DND-41 (cell line): ENCODE measurements at regions not wholly inside any gene's neighbourhood (a gene's known extent, or its start where the extent isn't known, plus 50 kb on each side); places are given as distances from the start of the nearest gene placed in this dataset.

Source experiments
- ATAC-seq: fragments of 200-7000 bp; cut with Tn5 transposase; 3 replicates; pipeline ENCODE4 v1.9.1; 2021; ENCODE audit warnings: low read depth; ENCODE audit not compliant: insufficient read depth
- DNase-seq: peaks from one replicate; pipeline ENCODE4 v3.0.0-alpha.2; 2020
- H2AFZ ChIP-seq: 2 replicates; pipeline ENCODE4 v1.6.0; 2012; ENCODE audit warnings: low read depth, low read length
- H3K27ac ChIP-seq: 2 replicates; pipeline ENCODE4 v1.5.1; 2012; ENCODE audit warnings: low read length, inconsistent platforms
- H3K27me3 ChIP-seq: fragments of 200-600 bp; sonication (generic); 2 replicates; pipeline ENCODE4 v1.6.0; 2012; ENCODE audit warnings: low read length, mild to moderate bottlenecking, inconsistent platforms; ENCODE audit not compliant: insufficient read depth, poor library complexity
- H3K36me3 ChIP-seq: 2 replicates; pipeline ENCODE4 v1.5.1; 2012; ENCODE audit warnings: low read length, inconsistent platforms; ENCODE audit not compliant: insufficient read depth
- H3K4me1 ChIP-seq: 2 replicates; pipeline ENCODE4 v1.5.1; 2012; ENCODE audit warnings: mild to moderate bottlenecking, low read length; ENCODE audit not compliant: insufficient read depth
- H3K4me2 ChIP-seq: 2 replicates; pipeline ENCODE4 v1.6.0; 2012; ENCODE audit warnings: mild to moderate bottlenecking, moderate library complexity, low read length, inconsistent platforms; ENCODE audit not compliant: insufficient read depth
- H3K4me3 ChIP-seq, 2 experiments: fragments of 200-600 bp in 1 of 2; shearing (Covaris generic) in 1 of 2; 2 replicates each; pipeline ENCODE4 v1.5.1; 2012 to 2016; ENCODE audit warnings: inconsistent platforms in 2 of 2, low read length in 2 of 2, mild to moderate bottlenecking in 2 of 2, low read depth in 1 of 2, moderate library complexity in 1 of 2
- H3K79me2 ChIP-seq: 2 replicates; pipeline ENCODE4 v1.6.0; 2012; ENCODE audit warnings: low read length, inconsistent platforms; ENCODE audit not compliant: insufficient read depth
- H3K9ac ChIP-seq: 2 replicates; pipeline ENCODE4 v1.6.0; 2012; ENCODE audit warnings: low read depth, mild to moderate bottlenecking, inconsistent platforms, low read length, moderate library complexity
- H3K9me3 ChIP-seq: 2 replicates; pipeline ENCODE4 v1.5.1; 2012; ENCODE audit warnings: low read length, moderate library complexity, mild to moderate bottlenecking, inconsistent platforms; ENCODE audit not compliant: insufficient read depth, severe bottlenecking
- H4K20me1 ChIP-seq: 2 replicates; pipeline ENCODE4 v1.6.0; 2012; ENCODE audit warnings: low read length; ENCODE audit not compliant: insufficient read depth
- CTCF ChIP-seq: IDR thresholded peaks from 2 replicates; pipeline ENCODE4 v1.5.1; 2012; ENCODE audit warnings: borderline replicate concordance, low read length, moderate library complexity, mild to moderate bottlenecking; ENCODE audit not compliant: poor library complexity, severe bottlenecking; ENCODE audit errors: extremely low read depth
- EZH2 ChIP-seq: IDR thresholded peaks from 3 replicates; pipeline ENCODE4 v1.6.1; 2012; ENCODE audit warnings: borderline replicate concordance, low read depth, mild to moderate bottlenecking, moderate library complexity, low read length, inconsistent platforms; ENCODE audit not compliant: severe bottlenecking

- no peak for TF ChIP-seq EZH2
- TF ChIP-seq CTCF, result no peak
Observed at GRCh38 chr4:32030406-32030805, 1310.2 kb downstream of the PCDH7 start.

GRCh38 chr4:32031026-32031425, 1310.9 kb downstream of the PCDH7 start:
- no peak for TF ChIP-seq CTCF
- no peak for TF ChIP-seq EZH2
- ATAC-seq (no peak), DNase-seq (no peak)
- Histone ChIP-seq H3K9ac (no peak overlapping the region), H3K4me1 (no peaks in the 10 kb centered on the region), H3K9me3 (no peaks in the 10 kb centered on the region), H3K27ac (no peak overlapping the region), H3K4me2 (no peak overlapping the region), H3K27me3 (no peaks in the 10 kb centered on the region), H2AFZ (no peak overlapping the region), H4K20me1 (no peaks in the 10 kb centered on the region), H3K79me2 (no peaks in the 10 kb centered on the region), H3K36me3 (no peaks in the 10 kb centered on the region), H3K4me3 (no peak overlapping the region)

More at GRCh38 chr4:32030406-32030805, 1310.2 kb downstream of the PCDH7 start:
- ATAC-seq (no peak), DNase-seq (no peak)
- H3K4me1 ChIP-seq, result no peaks in the 10 kb centered on the region
- H3K36me3 ChIP-seq, result no peaks in the 10 kb centered on the region
- H3K79me2 ChIP-seq, result no peaks in the 10 kb centered on the region
- H3K4me3 ChIP-seq, result no peak overlapping the region
- H3K27me3 ChIP-seq, result no peaks in the 10 kb centered on the region
- H2AFZ ChIP-seq, result no peak overlapping the region
- no peaks in the 10 kb centered on the region for H4K20me1 ChIP-seq
- no peak overlapping the region for H3K4me2 ChIP-seq
- no peaks in the 10 kb centered on the region for H3K9me3 ChIP-seq
- H3K27ac ChIP-seq, result no peak overlapping the region
- no peak overlapping the region for H3K9ac ChIP-seq

DNA sequence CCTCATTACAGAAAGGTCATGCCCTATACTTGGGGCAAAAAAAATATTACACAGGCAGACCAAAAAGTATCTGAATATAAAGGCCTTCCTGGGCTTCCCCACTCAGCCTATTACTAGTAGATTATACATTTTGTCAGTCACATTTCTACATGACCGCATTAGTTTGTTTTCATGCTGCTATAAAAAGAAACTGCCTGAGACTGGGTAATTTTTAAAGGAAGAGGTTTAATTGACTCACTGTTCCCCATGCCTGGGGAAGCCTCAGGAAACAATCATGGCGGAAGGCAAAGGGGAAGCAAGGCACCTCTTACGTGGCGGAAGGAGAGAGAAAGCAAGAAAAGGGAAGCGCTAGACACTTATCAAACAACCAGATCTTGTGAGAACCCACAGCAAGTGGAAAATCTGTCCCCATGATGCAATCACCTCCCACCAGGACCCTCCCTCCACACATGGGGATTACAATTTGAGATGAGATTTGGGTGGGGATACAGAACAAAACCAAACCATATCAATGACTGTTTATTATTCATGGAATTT, 1312.0 kb downstream of the PCDH7 start:
- no peak overlapping the region for H3K4me2 ChIP-seq
- ATAC-seq (no peak), DNase-seq (no peak)
- no peaks in the 10 kb centered on the region for H3K9me3 ChIP-seq
- H3K36me3 ChIP-seq, result no peaks in the 10 kb centered on the region
- H3K4me1 ChIP-seq, result no peaks in the 10 kb centered on the region
- H3K27ac ChIP-seq, result no peak overlapping the region
- H3K4me3 ChIP-seq, result no peak overlapping the region
- H3K27me3 ChIP-seq, result no peaks in the 10 kb centered on the region
- no peak overlapping the region for H3K9ac ChIP-seq
- H2AFZ ChIP-seq, result no peak overlapping the region
- H4K20me1 ChIP-seq, result no peaks in the 10 kb centered on the region
- no peaks in the 10 kb centered on the region for H3K79me2 ChIP-seq
- TF ChIP-seq EZH2 (no peak), CTCF (no peak)

- Histone ChIP-seq H3K4me3 (no peak overlapping the region), H4K20me1 (no peaks in the 10 kb centered on the region), H3K36me3 (no peaks in the 10 kb centered on the region), H3K9ac (no peak overlapping the region), H3K27me3 (no peaks in the 10 kb centered on the region), H3K9me3 (no peaks in the 10 kb centered on the region), H3K4me2 (no peak overlapping the region), H3K4me1 (no peaks in the 10 kb centered on the region), H2AFZ (no peak overlapping the region), H3K27ac (no peak overlapping the region), H3K79me2 (no peaks in the 10 kb centered on the region)
- TF ChIP-seq EZH2, result no peak
- no peak for TF ChIP-seq CTCF
- DNase-seq (no peak), ATAC-seq (no peak)
Observed at GRCh38 chr4:32037399-32037798, 1317.2 kb downstream of the PCDH7 start.
